ENCODE measurements at regions not wholly inside any gene's neighbourhood (a gene's known extent, or its start where the extent isn't known, plus 50 kb on each side); places are given as distances from the start of the nearest gene placed in this dataset.
"Not testable (repeated sequence)": the region's sequence is repeated elsewhere in the genome, so short reads cannot be mapped to it uniquely, and the experiment has no call there.

DNA sequence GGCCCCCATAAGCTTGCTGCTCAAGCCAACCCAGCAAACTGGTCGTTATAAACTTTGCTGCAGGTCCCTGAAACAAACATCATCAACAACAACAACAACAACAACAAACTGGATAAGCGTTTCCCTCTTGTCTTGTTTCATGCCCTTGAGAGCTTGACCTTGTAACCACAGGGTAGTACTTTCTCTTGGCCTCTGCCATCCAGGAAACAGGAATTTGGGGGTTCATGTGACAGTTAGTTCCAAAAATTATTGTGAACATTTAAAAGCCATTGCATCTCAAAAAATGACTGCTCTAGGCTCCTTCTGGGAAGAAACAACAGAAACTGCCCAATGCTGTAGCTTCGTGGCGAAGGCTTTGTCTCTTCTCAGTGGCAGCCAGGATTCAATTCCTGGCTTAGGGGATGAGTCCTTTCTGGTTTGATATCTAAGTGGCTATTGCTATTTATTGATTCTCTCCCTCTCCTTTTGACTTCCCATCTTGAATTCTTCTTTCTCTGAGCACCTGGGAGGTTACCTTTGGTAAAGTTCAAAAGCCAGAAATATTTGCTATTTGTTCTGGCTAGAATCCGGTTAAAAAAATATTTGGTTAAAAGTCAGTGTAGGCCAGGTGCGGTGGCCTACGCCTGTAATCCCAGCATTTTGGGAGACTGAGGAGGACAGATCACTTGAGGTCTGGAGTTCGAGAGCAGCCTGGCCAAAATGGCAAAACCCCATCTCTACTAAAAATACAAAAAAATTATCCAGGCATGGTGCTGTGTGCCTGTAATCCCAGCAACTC lies 52.0 kb upstream of the CPM start:
- no peak for DNase-seq (ENCODE audit: low read depth in 1 of 2, low spot score in 1 of 2)

DNA sequence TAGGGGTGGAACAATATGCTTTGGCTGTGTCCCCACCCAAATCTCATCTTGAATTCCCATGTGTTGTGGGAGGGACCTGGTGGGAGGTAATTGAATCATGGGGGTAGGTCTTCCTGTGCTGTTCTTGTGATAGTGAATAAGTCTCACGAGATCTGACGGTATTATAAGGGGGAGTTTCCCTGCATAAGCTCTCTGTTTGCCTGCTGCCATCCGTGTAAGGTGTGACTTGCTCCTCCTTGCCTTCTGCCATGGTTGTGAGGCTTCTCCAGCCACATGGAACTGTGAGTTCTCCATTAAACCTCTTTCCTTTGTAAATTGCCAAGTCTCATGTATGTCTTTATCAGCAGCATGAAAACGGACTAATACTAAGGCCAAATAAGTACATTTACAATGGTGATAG lies 64.6 kb upstream of the CPM start:
- not testable (repeated sequence) for DNase-seq (ENCODE audit: low read depth in 1 of 2, low spot score in 1 of 2)

DNA sequence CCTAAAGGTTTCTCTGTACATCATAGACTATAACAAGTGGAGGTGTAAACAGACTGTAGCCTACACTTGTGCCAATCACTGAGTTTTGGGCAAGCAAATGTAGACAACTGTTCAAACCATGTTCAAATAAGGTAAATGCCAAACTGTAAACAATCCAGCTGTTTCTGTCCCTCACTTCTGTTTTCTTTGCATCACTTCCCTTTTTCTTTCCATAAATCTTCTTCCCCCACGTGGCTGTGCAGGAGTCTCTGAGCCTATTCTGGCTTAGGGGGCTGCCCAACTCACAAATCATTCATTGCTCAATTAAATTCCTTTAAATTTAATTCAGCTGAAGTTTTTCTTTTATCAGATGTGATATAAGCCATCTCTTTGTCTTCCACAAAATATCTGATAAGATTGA lies 65.1 kb upstream of the CPM start:
- DNase-seq (ENCODE audit: low read depth in 1 of 2, low spot score in 1 of 2), result no peak

DNA sequence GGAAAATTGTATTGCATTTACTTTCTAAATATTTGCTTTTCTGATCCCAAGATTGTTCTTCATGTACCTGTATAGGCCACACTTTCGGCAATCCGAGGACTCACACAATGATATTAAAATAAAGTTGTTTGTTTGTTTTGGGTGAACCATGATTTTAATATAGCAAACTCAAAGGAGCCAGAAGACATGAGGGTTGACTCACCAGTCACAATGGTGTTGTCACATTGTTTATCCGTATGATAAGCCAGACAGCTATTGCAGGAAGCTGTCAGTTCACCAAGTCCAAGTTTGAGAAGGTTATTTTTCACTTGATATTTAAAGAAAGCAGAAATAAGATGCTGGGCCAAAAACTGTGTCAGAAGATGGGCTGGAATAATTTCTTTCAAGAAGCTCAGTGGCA lies 67.1 kb upstream of the CPM start:
- no peak for DNase-seq (ENCODE audit: low read depth in 1 of 2, low spot score in 1 of 2)

DNA sequence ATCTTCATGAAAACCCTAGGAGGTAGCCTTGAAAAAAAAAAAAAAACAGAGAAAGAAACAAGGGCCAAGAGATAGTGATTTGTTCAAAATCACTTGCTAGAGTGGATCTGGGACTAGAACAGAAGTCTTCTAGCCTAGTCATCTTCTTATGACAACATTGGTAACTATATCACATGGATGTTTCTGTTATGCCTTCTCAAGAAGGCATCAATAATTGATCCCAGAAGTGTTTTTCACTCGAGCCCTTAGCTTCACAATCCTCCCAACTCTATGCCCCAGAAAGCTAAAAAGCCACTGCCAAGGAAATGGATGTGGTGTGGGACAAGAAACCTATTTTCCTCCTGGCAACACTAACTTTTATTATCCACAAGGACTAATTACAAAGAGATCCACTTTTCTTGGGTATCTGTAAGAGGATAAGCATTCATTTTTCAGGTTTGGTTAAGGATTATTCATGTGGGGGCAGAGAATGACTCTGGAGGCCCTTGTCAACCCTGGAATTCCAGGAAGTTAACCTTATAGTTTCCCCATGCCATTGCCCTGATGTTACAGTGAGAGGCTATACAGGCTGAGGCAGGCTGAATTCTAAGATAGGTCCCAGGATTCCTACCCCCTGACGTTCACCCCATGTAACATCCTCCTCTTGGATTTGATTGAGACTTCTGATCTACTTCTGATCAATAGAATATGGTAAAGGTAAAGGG lies 67.7 kb upstream of the CPM start:
- DNase-seq (ENCODE audit: low read depth in 1 of 2, low spot score in 1 of 2), result no peak

DNA sequence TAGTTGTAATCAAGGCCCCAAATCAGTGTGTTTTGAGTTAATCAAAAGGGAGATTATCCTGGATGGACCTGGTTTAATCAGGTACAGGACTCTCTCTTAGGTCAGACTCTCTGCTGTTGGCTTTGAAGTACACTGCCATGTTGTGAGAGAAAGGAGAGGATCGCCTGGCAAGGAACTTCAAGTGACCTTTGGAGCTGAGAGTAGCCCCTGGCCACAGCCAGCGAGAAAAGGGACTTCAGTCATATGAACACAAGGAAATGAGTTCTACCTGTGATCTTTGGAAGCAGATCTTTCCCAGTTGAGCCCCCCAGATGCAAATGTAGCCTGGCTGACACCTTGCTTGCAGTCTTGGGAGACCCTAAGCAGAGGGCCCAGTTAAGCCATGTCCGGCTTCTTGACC lies 68.3 kb upstream of the CPM start:
- DNase-seq (ENCODE audit: low read depth in 1 of 2, low spot score in 1 of 2), result no peak

DNA sequence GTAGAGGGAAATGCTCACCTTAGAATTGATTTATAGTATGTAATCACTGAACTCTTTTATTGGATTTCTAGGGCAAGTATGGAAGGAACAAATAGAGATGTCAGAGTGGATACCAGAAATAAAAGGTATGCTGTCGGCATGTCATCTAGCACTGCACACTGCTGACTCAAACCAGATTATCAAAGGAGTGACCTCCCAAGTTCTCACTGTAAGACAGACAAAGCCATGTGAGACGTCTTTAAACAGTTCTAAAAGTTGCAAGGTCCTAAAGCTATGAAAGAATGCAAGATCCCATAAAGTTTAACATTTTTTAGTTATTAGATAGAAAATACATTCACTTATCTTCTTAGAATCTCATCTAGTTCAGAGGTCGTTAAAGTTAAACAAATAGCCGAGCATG lies 70.0 kb upstream of the CPM start:
- no peak for DNase-seq (ENCODE audit: low read depth in 1 of 2, low spot score in 1 of 2)

DNA sequence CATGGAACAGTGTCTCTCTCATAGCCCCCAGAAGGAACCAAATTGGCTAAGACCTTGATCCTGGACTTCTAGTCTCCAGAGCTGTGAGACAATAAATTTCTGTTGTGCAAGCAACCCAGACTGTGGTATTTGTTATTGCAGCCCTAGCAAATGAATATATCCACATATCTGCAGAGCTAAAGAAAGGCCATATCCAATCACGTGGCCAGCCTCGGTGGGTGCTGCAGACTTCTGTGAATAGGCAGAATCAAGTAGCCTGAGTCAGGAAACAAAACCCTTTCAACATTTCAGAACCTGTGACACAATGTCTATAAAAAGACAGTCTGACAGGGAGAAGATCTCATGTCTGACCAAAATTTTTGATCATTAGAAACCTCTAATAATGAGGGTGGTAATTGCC lies 71.0 kb upstream of the CPM start:
- no peak for DNase-seq (ENCODE audit: low read depth in 1 of 2, low spot score in 1 of 2)

DNA sequence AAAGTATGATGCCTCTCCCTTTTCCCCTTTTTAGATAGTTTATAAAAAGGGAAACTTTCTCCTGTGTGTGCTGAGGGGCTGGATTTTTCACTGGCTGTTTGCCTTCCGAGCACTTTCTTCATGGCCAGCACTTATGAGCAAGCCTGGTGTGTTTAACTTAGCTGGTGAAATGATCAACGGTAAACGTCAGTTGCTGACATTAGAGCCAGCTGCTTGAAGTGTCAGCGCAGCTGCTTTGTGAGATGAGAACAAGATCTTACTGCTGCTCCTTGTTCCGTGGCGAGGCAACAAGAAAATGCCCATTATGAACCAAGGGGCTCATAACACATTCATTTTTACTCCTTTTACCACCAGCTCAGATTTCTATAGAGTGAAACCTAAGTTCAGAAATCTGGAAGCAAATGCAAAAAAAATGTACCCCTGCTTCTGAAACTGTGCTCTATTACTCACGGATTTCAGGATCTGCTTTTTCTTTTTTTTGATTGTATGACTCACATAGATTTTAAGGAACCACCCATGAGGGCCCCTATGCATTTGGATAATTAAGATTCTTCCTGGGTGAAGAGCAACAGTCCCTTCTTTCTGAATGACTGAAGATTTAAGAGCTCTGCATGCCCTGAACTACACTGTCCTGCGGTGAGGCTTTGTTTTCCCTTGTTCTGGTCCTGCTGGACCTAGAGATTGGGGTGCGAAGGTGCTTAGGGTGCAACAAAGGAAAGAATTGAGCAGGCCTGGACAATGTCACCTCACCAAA lies 74.3 kb upstream of the CPM start:
- no peak for DNase-seq (ENCODE audit: low read depth in 1 of 2, low spot score in 1 of 2)

DNA sequence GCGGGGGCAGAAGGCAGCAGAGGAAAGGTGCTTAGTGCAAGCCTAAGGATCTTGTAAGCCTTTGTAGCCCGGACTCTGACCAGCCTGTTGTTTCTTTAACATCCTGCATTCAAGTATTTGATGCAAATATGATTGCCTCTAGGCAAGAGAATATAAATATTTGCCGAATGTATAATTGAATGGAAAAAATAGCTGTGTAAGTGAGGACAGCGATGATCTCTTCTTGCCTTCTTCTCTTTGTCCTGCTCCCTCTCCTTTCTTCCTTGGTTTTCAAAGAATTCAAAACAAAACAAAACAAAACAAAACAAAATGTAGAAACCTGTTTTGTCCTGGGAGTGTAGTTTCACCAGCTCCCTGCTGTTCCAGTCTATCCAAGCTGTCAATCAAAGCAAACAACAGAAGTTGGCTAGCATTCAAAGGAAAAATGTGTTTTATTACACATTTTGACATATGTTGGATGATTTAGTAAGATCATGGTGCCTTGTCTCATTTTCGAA lies 74.9 kb upstream of the CPM start:
- no peak for DNase-seq (ENCODE audit: low read depth in 1 of 2, low spot score in 1 of 2)

DNA sequence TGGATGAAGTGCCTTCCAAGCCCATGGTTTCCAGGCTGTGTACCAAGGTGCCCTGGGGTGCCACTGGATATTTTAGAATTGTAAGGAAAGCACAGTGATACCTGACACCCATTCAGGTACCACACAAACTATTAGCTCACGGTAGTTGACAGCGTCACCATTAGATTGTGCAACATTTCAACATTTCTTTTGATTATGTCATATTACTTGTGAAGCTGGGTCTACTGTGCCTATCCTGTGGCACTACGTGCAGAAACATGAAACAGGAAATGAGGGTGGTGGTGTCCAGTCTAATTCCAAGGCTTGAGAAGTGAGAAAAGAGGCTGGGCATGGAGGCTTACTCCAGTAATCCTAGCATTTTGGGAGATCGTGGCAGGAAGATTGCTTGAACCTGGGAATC lies 75.5 kb upstream of the CPM start:
- DNase-seq (ENCODE audit: low read depth in 1 of 2, low spot score in 1 of 2), result no peak

DNA sequence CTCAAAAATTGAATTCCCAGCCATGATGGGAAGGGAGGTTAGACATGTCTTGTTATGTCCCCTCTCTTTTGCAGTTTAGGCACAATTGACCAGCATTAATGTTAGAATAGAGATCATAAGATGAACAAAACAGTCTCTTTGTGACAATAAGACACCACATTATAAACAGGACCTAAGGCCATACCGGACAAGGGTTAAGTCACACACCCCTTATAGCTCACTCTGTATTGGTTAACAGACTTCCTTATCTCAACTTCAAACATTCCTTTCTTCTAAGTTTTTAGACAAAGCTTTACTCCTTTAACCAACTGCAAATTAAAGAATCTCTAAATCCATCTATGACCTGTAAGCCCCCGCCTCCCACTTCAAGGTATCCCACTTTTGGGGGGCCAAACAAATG lies 81.1 kb upstream of the CPM start:
- DNase-seq (ENCODE audit: low read depth in 1 of 2, low spot score in 1 of 2), result no peak

DNA sequence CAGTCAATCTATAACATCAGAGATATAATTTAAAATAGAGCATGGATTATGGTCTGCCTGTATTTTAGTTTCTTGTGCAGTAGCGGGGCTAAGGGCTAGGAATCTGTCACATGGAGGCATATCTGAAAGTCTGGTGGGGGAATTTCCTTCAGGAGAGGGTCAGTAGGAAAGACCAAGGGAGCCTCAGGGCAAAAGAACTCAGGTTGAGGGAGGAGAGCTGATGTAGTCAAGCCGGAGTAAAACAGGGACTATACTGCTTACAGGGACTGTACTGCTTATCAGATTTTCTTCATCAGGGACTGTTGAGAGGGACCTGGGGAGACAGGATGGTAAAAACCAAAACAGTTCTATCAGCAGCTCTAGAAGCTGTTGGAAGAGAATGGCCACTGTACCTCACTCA lies 82.0 kb upstream of the CPM start:
- DNase-seq (ENCODE audit: low read depth in 1 of 2, low spot score in 1 of 2), result no peak

DNA sequence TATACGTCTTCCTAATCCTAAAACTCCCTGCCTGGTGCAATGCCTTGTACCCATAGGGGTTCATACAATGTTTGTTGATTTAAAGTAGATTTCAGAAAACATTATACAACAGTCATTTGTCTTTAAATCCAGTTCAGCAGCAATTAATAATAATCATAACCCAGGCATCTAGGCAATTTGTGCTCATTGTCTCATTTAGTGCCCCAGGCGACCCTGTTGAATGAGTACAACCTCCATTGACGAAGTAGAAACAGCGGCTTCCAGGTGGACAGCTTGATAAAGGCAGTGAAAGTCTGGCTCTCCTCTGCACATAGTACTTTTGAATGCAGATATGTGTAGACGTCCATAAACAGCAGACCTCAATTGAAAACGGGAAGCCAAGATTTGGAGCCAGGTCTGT lies 82.9 kb upstream of the CPM start:
- no peak for DNase-seq (ENCODE audit: low read depth in 1 of 2, low spot score in 1 of 2)

DNA sequence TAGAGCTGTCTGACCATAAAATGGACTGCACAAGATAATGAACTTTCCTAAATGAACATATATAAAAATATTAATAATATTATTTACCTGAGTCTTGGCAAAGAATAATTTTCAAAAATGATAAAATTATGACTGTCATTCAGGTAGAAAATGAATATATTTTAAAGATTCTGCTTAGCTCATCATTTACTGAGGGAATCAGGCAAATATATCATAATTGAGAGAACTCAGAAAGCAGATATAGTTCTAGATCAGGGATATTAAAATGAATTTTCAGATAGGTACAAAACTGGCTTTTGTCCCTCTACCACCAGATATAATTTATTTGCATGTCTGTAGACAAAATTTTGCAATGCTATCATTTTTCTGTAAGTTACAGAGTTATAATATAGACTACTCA lies 86.1 kb upstream of the CPM start:
- no peak for DNase-seq (ENCODE audit: low read depth in 1 of 2, low spot score in 1 of 2)

DNA sequence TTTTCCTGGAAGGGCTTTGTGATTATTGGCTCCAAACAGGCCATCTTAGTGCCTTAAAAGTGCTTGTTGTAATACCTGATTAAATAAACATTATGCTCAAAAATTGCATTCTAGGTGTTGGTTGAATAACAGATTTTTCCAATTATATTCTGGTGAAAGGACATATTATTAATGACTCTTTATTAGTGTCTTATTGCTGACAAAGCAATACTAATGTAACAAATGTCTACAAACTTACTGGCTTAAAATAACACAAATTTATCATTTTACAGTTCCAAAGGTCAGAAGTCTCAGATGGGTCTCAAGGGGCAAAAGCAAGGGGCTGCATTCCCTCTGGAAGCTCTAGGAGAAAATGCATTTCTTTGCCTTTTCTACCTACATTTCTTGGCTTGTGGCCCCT lies 86.9 kb upstream of the CPM start:
- no peak for DNase-seq (ENCODE audit: low read depth in 1 of 2, low spot score in 1 of 2)

DNA sequence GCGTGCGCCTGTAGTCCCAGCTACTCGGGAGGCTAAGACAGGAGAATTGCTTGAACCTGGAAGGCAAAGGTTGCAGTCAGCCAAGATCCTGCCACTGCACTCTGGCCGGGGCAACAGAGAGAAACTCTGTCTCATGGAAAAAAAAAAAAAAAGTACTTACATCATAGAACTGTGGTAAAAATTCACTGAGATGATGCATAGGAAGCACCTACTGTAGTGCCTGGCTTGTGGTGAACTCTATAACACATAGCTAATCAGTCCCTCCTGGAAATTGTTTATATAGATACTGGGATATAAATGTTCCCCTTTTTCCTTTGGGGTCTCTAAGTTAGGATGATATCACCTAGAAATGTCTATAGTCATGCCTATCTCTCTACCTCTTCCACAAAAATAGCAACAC lies 89.7 kb upstream of the CPM start:
- no peak for DNase-seq (ENCODE audit: low read depth in 1 of 2, low spot score in 1 of 2)

DNA sequence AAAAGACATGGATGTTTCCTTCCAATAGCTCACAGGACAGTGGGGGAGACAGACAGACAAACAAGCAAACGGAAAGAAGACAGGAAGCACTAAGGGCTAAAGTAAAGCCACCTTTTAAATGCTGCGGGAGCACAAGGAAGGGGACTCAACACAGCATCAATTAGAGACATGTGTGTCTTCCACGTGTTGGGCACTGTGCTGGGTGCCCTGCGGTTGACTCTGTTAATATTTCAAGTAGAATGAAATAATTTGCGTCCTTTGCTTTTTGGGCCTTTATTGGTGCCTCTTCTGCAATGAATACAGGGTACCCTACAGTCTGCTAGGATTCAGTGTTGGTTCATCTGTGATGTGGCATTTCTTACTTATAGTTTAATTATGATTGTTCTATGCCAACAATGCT lies 90.9 kb upstream of the CPM start:
- no peak for DNase-seq (ENCODE audit: low read depth in 1 of 2, low spot score in 1 of 2)

DNA sequence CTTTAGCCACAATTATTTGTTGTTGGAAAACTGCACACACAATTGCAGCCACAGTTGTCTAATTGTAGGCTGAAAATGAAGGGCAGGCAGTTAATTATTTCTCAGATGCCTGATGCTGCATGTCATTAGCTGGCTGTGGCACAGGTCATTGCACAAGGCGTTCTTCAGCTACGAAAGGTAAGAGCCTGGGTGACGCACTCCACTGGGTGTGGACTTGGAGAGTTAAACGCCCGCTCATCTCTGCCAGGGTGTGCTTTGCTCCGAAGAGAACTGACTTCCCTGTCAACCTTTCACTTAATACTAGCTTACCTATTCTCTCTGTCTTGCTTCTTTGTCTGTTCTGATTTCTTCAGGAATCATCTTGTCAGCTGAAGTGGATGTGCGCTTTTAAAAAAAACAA lies 91.4 kb upstream of the CPM start:
- no peak for DNase-seq (ENCODE audit: low read depth in 1 of 2, low spot score in 1 of 2)

DNA sequence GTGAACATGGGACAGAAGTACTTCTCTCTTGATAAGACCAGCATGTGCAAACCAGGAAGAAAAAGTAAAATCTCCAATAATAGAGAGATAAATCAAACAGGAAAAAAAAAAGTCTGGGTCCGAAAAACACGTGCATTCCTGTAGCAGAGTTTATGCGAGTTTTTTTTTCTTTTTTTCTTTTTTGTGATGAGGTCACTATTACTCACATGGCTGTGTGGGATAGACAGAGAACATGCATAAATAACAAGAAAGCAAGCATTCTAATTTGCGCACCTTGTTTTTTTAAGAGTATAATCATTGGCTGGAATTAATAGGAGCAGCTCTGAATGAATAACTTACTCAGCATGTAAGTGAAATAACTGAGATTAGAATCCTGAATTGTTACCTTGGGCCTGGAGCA lies 91.9 kb upstream of the CPM start:
- DNase-seq (ENCODE audit: low read depth in 1 of 2, low spot score in 1 of 2), result no peak

DNA sequence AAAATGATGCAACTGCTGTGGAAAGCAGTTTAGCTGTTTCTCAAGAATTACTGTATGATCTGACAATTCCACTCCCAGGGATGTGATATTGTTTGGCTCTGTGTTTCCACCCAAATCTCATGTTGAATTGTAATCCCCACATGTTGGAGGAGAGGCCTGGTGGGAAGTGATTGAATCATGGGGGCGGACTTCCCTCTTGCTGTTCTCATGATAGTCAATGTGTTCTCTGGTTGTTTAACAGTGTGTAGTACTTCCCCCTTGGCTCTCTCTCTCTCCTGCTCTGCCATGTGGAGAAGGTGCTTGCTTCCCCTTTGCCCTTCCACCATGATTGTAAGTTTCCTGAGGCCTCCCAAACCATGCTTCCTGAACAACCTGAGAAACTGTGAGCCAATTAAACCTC lies 93.4 kb upstream of the CPM start:
- DNase-seq (ENCODE audit: low read depth in 1 of 2, low spot score in 1 of 2), result no peak

DNA sequence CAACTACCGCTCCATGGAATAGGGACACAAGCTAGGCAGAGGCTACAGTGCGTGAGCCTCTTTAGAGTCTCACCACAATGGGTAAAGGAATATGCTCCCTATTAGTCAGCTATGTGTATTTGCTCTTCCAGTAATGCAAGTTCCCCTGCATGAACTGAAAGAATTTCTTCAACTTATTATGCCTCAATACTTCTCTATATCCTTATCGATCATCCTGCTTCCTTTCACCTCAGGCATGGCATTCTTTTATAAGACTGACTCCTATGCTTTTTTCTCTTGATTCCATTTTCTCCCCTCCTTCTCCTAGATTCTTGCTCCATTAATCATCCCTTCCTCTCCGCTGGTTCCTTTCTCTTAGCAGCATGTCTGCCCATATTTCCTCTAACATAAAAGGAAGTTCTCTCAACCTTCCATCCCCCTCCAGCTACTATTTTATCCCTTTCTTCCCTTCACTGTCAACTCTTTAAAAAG lies 94.5 kb upstream of the CPM start:
- DNase-seq (ENCODE audit: low read depth in 1 of 2, low spot score in 1 of 2), result no peak

Data from activated CD4-positive, alpha-beta T cell treated with anti-CD3 and anti-CD28 coated beads, Interleukin-2, amount 50 U/mL, for 24 hours (primary cell).